T-helper 9 cell (primary cell): ENCODE measurements at regions not wholly inside any gene's neighbourhood (a gene's known extent, or its start where the extent isn't known, plus 50 kb on each side); places are given as distances from the start of the nearest gene placed in this dataset.
"Not testable (repeated sequence)": the region's sequence is repeated elsewhere in the genome, so short reads cannot be mapped to it uniquely, and the experiment has no call there.

Experiments used
- DNase-seq: peaks from one replicate; pipeline ENCODE4 v3.0.0-alpha.2; 2020

GRCh38 chr10:3570131-3570729, 214.8 kb downstream of the KLF6 start:
- DNase-seq: no peak

GRCh38 chr10:3568983-3569382, 216.0 kb downstream of the KLF6 start:
- DNase-seq: no peak

DNA sequence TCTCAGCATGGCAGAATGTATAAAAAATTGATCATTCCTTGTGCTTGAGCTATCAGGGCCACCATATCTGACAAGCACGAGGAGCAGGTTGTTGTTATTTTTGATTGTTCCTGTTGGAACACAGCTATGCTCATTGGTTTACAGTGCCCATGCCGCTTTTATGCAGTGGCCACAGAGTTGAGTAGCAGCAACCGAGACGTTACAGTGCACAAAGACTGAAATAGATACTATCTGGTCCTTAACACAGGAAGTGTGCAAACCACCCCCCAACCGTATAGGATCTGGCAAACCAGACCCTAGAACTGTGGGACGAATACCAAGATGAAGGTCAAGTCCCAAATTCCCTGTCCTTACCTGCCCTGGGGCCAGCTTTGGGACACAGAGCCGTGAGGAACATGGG, 216.6 kb downstream of the KLF6 start:
- no peak for DNase-seq

GRCh38 chr10:3567291-3567963, 217.6 kb downstream of the KLF6 start:
- no peak for DNase-seq

DNA sequence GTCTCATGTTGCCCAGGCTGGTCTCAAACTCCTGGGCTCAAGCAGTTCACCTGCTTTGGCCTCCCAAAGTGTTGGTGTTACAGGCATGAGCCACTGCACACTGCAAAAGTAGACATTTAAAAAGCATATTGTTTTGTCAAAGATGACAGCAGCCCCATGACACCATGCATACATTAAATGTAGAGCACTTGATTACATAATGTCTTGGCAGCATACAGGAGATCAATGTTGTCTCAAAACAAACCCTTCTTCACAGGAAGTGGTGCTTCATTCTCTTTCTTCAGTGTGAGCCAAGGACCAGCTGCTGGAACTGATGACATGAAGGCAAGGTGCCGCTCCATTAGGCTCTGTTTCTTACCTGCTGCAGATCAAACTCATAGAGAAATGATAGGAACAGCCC, 218.4 kb downstream of the KLF6 start:
- DNase-seq: no peak

DNA sequence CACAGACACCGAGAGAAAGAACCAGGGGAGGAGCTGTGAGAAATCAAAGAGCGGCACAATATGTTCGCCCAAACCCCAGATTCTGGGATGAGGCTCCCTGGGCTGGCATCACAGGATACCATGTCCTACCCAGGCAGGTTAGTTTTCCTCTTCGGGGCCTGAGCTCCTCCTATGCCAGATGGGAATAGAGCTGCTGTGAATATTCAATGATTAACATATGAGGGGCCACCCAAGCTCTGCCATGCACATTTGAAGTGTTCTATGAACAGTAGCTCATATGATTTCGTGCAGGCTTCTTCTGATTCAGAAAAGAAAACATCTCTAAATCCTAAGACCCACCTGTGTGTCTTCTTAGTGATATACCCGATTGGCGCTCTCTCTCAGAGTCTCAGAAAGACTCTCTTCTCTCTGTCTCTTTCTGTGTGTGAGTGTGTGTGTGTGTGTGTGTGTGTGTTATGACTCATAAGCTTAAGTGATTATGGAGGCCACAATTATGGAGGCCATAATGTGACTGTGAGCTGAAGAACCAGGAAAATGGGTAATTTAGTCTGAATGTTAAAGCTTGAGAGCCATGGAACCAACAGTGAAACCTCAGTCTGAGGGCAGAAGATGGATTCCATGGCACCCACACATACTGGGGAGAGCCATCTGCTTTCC, 220.5 kb downstream of the KLF6 start:
- no peak for DNase-seq

GRCh38 chr10:3563298-3563697, 221.7 kb downstream of the KLF6 start:
- no peak for DNase-seq

DNA sequence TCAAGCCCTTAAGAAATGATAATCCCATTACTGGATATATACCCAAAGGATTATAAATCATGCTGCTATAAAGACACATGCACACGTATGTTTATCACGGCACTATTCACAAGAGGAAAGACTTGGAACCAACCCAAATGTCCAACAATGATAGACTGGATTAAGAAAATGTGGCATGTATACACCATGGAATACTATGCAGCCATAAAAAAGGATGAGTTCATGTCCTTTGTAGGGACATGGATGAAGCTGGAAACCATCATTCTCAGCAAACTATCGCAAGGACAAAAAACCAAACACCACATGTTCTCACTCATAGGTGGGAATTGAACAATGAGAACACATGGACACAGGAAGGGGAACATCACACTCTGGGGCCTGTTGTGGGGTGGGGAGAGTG, 224.4 kb downstream of the KLF6 start:
- DNase-seq: not testable (repeated sequence)

- DNase-seq: no peak
Measured at GRCh38 chr10:3559527-3559926, 225.5 kb downstream of the KLF6 start.

DNA sequence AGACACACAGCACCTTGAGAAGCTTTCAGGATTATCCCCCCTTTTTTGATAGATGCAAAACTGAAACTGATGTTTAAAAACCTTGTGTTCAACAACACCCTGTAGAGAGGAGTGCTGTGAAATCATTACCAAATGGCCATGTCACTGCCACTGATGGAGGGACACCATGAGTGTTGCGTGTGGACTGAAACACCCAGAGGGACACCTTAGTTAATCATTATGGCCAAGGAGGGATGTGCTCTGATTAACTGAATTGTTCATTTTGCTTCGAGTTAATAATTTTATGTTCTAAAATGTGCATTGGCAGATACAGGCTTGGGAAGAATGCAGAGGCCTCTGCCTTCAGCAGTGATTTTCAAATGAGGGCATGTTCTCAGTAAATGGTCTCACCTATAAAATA, 226.0 kb downstream of the KLF6 start:
- no peak for DNase-seq

GRCh38 chr10:3556191-3557017, 228.6 kb downstream of the KLF6 start:
- DNase-seq: not testable (repeated sequence)

DNA sequence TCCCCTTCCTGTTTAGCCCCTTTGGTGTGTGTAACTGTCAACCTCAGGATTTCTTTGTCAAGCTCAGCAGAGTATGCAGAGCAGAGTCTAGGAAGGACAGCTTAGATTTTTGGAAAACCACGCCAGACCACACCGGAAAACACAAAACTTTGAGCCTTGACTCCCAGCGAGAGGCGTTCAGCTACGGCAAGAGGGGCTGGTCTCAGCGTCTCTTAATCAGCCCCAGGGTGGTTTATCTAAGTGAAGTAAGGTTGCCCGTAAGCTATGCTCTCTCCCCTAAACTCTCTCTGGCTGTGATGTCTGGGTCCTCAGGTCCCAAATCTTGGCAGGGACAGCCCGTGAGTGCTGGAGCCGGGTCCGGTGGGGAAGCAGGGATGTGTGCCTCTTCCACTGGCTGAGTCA, 230.9 kb downstream of the KLF6 start:
- no peak for DNase-seq

DNA sequence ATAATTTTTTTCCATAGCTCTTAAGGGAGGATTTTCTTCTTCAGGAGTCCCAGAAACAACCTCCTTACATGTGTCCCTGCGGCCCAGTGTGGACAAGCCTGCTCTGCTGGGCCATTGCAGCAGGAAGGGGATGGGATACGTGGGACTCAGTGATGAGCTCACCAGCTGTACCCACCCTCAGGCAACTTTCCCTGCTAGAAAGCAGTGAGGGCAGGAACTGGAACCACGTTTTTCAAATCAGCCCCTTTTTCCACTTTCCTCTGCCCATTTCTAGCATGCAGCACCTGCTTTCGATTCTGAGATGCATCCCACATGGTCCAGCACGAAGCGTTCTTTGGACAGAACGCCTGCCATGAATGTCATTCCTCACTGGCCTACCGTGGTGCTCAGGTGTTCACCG, 232.7 kb downstream of the KLF6 start:
- no peak for DNase-seq

DNA sequence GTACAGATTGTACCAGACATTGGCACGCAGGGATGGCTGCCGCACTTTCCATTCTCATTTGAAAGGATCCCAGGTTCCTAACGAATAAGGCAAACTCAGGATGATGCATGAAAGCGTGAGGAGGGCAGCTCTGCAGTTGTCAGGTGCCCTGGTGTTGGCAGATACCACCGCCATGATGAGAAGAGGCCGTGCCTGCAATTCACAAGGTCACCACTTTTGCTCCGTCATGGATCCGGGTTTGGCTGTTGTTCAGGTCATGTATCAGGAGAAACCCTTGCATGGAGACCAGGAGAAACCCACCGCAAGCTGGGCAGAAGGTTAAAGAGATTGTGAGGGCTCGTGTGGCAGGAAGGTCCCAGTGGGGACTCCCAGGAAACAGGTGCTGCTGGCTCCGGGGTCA, 233.2 kb downstream of the KLF6 start:
- DNase-seq: no peak

GRCh38 chr10:3549118-3549517, 235.9 kb downstream of the KLF6 start:
- no peak for DNase-seq

DNA sequence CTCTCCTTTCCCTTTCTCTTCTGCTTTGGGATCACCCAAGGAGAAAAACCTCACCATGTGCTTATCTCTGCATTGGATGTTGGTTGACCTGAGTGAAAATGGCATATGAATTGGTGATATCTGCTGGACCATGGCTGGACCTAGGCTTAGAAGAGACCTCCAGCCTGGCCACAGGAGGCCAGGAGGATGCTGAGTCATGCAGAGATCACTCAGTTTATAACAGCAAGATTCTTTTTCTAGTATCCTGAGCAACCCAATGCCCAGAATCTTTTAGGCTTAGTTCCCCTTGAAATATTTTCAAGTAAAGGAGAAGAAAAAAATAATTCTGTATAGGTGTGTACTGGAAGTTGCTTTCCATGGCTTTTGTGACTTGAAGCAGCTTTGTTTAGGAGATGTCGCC, 236.3 kb downstream of the KLF6 start:
- no peak for DNase-seq

DNA sequence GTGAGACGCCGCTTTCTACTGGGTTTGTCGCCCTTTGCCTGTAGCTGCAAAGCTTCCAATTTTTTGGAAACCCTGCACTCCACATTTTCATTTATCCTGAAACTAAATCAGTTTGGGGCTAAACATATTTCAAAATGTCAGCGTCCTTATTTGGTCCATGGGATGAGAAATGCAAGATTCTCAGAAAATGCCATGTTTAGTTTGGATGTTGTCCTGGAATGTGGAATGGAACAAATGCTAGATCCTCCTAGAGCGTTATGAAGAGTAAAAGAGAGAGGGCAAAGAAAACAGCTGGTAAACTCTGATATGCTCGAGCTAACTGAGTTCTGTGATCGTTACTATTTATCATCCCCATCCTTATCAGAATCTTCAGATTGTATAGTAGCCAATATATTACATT, 236.9 kb downstream of the KLF6 start:
- DNase-seq: no peak

DNA sequence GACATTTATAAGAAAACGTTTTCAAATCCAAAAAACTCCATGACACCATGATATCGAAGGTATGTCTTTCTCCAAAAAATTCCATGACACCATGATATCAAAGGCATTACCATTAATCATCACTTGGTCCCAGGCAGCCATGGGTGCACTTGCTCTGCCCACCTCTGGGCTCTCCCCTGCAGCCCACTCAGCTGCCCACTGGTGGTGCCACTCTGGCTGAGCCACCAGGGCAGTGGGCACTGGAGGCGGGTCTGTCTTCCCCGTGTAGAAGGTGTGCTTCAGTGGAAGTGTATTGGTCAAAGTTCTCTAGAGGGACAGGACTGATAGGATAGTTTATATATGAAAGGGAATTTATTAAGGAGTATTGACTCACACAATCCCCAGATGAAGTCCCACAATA, 240.4 kb downstream of the KLF6 start:
- DNase-seq: no peak

- no peak for DNase-seq
Measured at GRCh38 chr10:3542185-3542611, 242.8 kb downstream of the KLF6 start.

GRCh38 chr10:3539696-3540383, 245.2 kb downstream of the KLF6 start:
- DNase-seq: no peak

GRCh38 chr10:3538656-3539531, 246.1 kb downstream of the KLF6 start:
- DNase-seq: no peak

DNA sequence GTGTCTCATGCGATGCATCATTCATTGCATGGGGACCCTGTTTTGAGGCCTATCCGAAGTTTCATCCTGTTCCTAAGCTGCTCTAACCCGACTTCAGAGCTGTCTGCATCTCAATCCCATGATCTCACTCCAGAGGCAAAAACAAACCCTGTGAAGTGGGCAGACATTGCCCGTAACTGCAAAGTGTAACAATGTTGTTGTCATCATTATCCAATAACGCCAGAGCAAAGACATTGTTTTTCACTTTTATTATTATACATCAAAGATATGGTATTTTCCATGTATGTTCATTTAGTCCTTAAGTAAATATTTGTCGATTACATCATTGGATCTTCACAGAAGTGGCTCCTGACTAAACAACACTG, 246.7 kb downstream of the KLF6 start:
- no peak for DNase-seq
